ENCODE measurements at regions not wholly inside any gene's neighbourhood (a gene's known extent, or its start where the extent isn't known, plus 50 kb on each side); places are given as distances from the start of the nearest gene placed in this dataset.

GRCh38 chr12:4049298-4050080, 176.3 kb upstream of the PARP11 start:
- DNase-seq (ENCODE audit: low read depth) = no peak

- no peak for DNase-seq (ENCODE audit: low read depth)
Observed at GRCh38 chr12:4047421-4047820, 174.2 kb upstream of the PARP11 start.

- no peak for DNase-seq (ENCODE audit: low read depth)
Observed at GRCh38 chr12:4046495-4046840, 173.3 kb upstream of the PARP11 start.

- DNase-seq (ENCODE audit: low read depth) = no peak
Observed at GRCh38 chr12:4045786-4046494, 172.7 kb upstream of the PARP11 start.

- DNase-seq (ENCODE audit: low read depth) = no peak
Observed at GRCh38 chr12:4044736-4045730, 171.8 kb upstream of the PARP11 start.

- no peak for DNase-seq (ENCODE audit: low read depth)
Observed at GRCh38 chr12:4044101-4044500, 170.9 kb upstream of the PARP11 start.

GRCh38 chr12:4041187-4041885, 168.1 kb upstream of the PARP11 start:
- DNase-seq (ENCODE audit: low read depth) = no peak

GRCh38 chr12:4039931-4040330, 166.7 kb upstream of the PARP11 start:
- DNase-seq (ENCODE audit: low read depth) = no peak

GRCh38 chr12:4037747-4038312, 164.6 kb upstream of the PARP11 start:
- DNase-seq (ENCODE audit: low read depth) = no peak

GRCh38 chr12:4036671-4037271, 163.6 kb upstream of the PARP11 start:
- no peak for DNase-seq (ENCODE audit: low read depth)

GRCh38 chr12:4034921-4035320, 161.7 kb upstream of the PARP11 start:
- DNase-seq (ENCODE audit: low read depth) = no peak

- DNase-seq (ENCODE audit: low read depth) = no peak
Observed at GRCh38 chr12:4032924-4033615, 159.9 kb upstream of the PARP11 start.

GRCh38 chr12:4031703-4032291, 158.6 kb upstream of the PARP11 start:
- DNase-seq (ENCODE audit: low read depth) = no peak

GRCh38 chr12:4030929-4031702, 157.9 kb upstream of the PARP11 start:
- peak; percentile 67 for DNase-seq (ENCODE audit: low read depth)

- DNase-seq (ENCODE audit: low read depth) = peak; percentile 45
Observed at GRCh38 chr12:4027412-4027811, 154.2 kb upstream of the PARP11 start.

- no peak for DNase-seq (ENCODE audit: low read depth)
Observed at GRCh38 chr12:4026517-4026916, 153.3 kb upstream of the PARP11 start.

- DNase-seq (ENCODE audit: low read depth) = no peak
Observed at GRCh38 chr12:4026020-4026358, 152.8 kb upstream of the PARP11 start.

- DNase-seq (ENCODE audit: low read depth) = no peak
Observed at GRCh38 chr12:4025181-4026019, 152.2 kb upstream of the PARP11 start.

Data from activated T-helper 1 cell treated with Interleukin-2 at 50 U/mL for 16 hours (primary cell).